ENCODE measurements at regions not wholly inside any gene's neighbourhood (a gene's known extent, or its start where the extent isn't known, plus 50 kb on each side); places are given as distances from the start of the nearest gene placed in this dataset.

DNA sequence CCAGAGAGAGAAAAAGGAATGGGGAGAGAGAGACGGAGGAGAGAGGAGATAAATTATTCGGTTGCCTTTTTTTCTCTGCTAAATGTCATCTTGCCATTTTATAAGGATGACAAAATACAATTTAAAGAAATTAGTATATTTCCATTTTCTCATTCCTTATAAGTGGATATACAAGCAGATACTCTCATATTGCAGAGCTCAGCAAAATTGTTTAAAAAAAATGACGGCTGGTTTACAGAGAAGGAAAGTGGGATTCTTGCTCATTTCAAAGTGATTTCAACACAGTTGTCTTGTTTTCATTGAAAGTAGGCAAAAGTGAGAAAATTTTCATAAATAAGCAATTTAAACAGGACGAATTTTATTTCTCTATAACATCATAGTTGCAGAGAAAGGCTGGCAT is 641.9 kb upstream of the CDH6 start:
- dilution Hi-C loops (cut with MboI; ENCODE audit: extremely low pct_ligation_motif_present, low sequenced_read_pairs) (no loop called here), intact Hi-C loops (cut with micrococcal nuclease) (no loop called here)
- Histone ChIP-seq H3K36me3 (ENCODE audit: control insufficient read depth in 2 of 2, extremely low read depth in 1 of 2, insufficient read depth in 2 of 2, low read length in 2 of 2) (no peaks in the 10 kb centered on the region), H3K27me3 (ENCODE audit: control insufficient read depth in 2 of 2, insufficient read depth in 2 of 2, low read length in 2 of 2) (no peaks in the 10 kb centered on the region), H3K4me3 (replicated peaks in 1 of 3; ENCODE audit: insufficient read depth in 1 of 3, low read depth in 1 of 3, low read length in 3 of 3) (no peak overlapping the region), H3K4me1 (ENCODE audit: control insufficient read depth, extremely low read depth, insufficient read depth, low read length) (no peaks in the 10 kb centered on the region), H3K9me1 (replicated peaks; ENCODE audit: control insufficient read depth, extremely low read depth, insufficient read depth, low read length) (no peaks in the 10 kb centered on the region), H4K20me1 (replicated peaks; ENCODE audit: control insufficient read depth, extremely low read depth, insufficient read depth, low read length) (no peaks in the 10 kb centered on the region), H3K9ac (replicated peaks; ENCODE audit: extremely low read depth, insufficient read depth, low read length) (no peak overlapping the region), H3K79me2 (ENCODE audit: control insufficient read depth, insufficient read depth, low read length) (no peaks in the 10 kb centered on the region), H3K4me2 (ENCODE audit: insufficient read depth, low read length) (no peak overlapping the region), H3K27ac (ENCODE audit: insufficient read depth, low read depth, low read length) (no peak overlapping the region), H3K9me3 (replicated peaks; ENCODE audit: control insufficient read depth, insufficient read depth, low read length) (no peaks in the 10 kb centered on the region), H2AFZ (ENCODE audit: low read depth, low read length) (no peak overlapping the region)
- POLR2A ChIA-PET, result no interaction called here
- DNase-seq (ENCODE audit: low read depth, low spot score) (no peak), FAIRE-seq (no peak)
- BruUV-seq (replicated peaks), result no TSS peak
- CTCF ChIA-PET, result no interaction called here
- TF ChIP-seq POLR2A (IDR thresholded peaks at IDR 0.05; ENCODE audit: low read depth, low read length), result no peak
- no peak for TF ChIP-seq MYC (IDR thresholded peaks at IDR 0.05; ENCODE audit: low read depth, low read length)
- no peak for TF ChIP-seq POLR2AphosphoS5 (IDR thresholded peaks at IDR 0.05; ENCODE audit: insufficient read depth, low read depth, low read length)

DNA sequence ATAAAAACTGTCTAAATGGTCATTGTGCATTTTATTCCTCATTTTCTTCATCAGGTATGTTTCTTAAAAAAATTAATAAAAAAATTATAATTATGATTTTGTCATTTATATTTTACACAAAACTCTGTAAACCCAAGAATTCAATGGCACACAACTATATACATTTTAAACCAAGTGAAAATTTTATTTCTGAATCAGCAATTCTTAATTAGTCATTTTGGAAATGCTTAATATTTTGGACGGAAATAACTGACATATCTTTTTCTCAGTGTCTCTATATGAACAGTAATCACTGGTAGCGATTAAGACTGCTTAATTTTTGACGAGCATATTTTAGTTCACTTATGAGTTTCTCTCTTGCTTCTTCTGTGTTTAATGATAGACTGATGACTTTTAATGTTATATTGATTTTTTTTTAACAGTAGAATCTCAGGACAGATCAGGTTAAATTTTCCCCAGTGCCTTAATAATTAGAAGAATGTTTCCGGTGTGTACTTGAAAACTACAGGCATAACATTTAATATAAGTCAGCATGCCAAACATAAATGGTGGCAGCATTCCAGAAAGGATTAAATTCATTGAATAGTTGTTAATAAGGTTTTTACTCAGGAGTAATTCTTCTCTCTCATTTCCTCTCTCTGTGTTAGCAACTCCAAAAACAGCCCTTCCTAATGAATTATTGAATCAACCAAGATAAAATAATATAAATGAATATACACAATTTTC is 644.7 kb upstream of the CDH6 start:
- intact Hi-C loops (cut with micrococcal nuclease), result no loop called here
- DNase-seq (ENCODE audit: low read depth, low spot score) (no peak), FAIRE-seq (no peak)
- H3K4me2 ChIP-seq (ENCODE audit: insufficient read depth, low read length), result no peak overlapping the region
- CTCF ChIA-PET, result no interaction called here
- no peak overlapping the region for H3K4me3 ChIP-seq (replicated peaks in 1 of 3; ENCODE audit: insufficient read depth in 1 of 3, low read depth in 1 of 3, low read length in 3 of 3)
- H2AFZ ChIP-seq (ENCODE audit: low read depth, low read length), result no peak overlapping the region
- no peaks in the 10 kb centered on the region for H3K79me2 ChIP-seq (ENCODE audit: control insufficient read depth, insufficient read depth, low read length)
- H4K20me1 ChIP-seq (replicated peaks; ENCODE audit: control insufficient read depth, extremely low read depth, insufficient read depth, low read length), result no peaks in the 10 kb centered on the region
- H3K27me3 ChIP-seq (ENCODE audit: control insufficient read depth in 2 of 2, insufficient read depth in 2 of 2, low read length in 2 of 2), result no peaks in the 10 kb centered on the region
- no peak overlapping the region for H3K27ac ChIP-seq (ENCODE audit: insufficient read depth, low read depth, low read length)
- TF ChIP-seq MAX (IDR thresholded peaks at IDR 0.05; ENCODE audit: insufficient read depth, insufficient read length) (no peak), JUN (IDR thresholded peaks at IDR 0.05; ENCODE audit: borderline replicate concordance, insufficient read depth, insufficient read length, low read depth) (no peak), POLR2A (IDR thresholded peaks at IDR 0.05; ENCODE audit: low read depth, low read length) (no peak), MYC (IDR thresholded peaks at IDR 0.05; ENCODE audit: low read depth, low read length) (no peak), FOS (IDR thresholded peaks at IDR 0.05; ENCODE audit: borderline replicate concordance, insufficient read depth, low read length) (no peak), EZH2 (IDR thresholded peaks at IDR 0.05; ENCODE audit: borderline replicate concordance, low read depth, low read length, severe bottlenecking) (no peak), CTCF (IDR thresholded peaks at IDR 0.05; ENCODE audit: extremely low read depth in 1 of 2, insufficient read depth in 1 of 2, low read depth in 1 of 2, low read length in 2 of 2) (no peak), GATA2 (IDR thresholded peaks at IDR 0.05; ENCODE audit: insufficient read depth, insufficient read length, low read depth, low read length) (no peak), POLR2AphosphoS5 (IDR thresholded peaks at IDR 0.05; ENCODE audit: insufficient read depth, low read depth, low read length) (no peak)
- dilution Hi-C loops (cut with MboI; ENCODE audit: extremely low pct_ligation_motif_present, low sequenced_read_pairs), result no loop called here
- no TSS peak for BruUV-seq (replicated peaks)
- no peaks in the 10 kb centered on the region for H3K9me1 ChIP-seq (replicated peaks; ENCODE audit: control insufficient read depth, extremely low read depth, insufficient read depth, low read length)
- H3K4me1 ChIP-seq (ENCODE audit: control insufficient read depth, extremely low read depth, insufficient read depth, low read length), result no peaks in the 10 kb centered on the region
- no peak overlapping the region for H3K9ac ChIP-seq (replicated peaks; ENCODE audit: extremely low read depth, insufficient read depth, low read length)
- no peaks in the 10 kb centered on the region for H3K9me3 ChIP-seq (replicated peaks; ENCODE audit: control insufficient read depth, insufficient read depth, low read length)
- no peaks in the 10 kb centered on the region for H3K36me3 ChIP-seq (ENCODE audit: control insufficient read depth in 2 of 2, extremely low read depth in 1 of 2, insufficient read depth in 2 of 2, low read length in 2 of 2)
- POLR2A ChIA-PET, result no interaction called here

All from endothelial cell of umbilical vein (primary cell).